ENCODE measurements at regions not wholly inside any gene's neighbourhood (a gene's known extent, or its start where the extent isn't known, plus 50 kb on each side); places are given as distances from the start of the nearest gene placed in this dataset.

GRCh38 chr13:74557870-74558269 lies 423.7 kb upstream of the KLF12 start:
- TF ChIP-seq, protein P1, sequence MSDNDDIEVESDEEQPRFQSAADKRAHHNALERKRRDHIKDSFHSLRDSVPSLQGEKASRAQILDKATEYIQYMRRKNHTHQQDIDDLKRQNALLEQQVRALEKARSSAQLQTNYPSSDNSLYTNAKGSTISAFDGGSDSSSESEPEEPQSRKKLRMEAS (IDR thresholded peaks at IDR 0.05; ENCODE audit: low read depth, low read length) = no peak
- TF ChIP-seq, protein P2, sequence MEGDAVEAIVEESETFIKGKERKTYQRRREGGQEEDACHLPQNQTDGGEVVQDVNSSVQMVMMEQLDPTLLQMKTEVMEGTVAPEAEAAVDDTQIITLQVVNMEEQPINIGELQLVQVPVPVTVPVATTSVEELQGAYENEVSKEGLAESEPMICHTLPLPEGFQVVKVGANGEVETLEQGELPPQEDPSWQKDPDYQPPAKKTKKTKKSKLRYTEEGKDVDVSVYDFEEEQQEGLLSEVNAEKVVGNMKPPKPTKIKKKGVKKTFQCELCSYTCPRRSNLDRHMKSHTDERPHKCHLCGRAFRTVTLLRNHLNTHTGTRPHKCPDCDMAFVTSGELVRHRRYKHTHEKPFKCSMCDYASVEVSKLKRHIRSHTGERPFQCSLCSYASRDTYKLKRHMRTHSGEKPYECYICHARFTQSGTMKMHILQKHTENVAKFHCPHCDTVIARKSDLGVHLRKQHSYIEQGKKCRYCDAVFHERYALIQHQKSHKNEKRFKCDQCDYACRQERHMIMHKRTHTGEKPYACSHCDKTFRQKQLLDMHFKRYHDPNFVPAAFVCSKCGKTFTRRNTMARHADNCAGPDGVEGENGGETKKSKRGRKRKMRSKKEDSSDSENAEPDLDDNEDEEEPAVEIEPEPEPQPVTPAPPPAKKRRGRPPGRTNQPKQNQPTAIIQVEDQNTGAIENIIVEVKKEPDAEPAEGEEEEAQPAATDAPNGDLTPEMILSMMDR (IDR thresholded peaks at IDR 0.05; ENCODE audit: low read depth, low read length) = no peak
- TF ChIP-seq MYC (IDR thresholded peaks at IDR 0.05; ENCODE audit: low read depth, low read length) = no peak
- TF ChIP-seq POLR2A (IDR thresholded peaks at IDR 0.05; ENCODE audit: extremely low read depth, insufficient read length) = no peak

Measured in NB4 (cell line).